Upper lobe of right lung (tissue), 1 donor: ENCODE measurements at regions not wholly inside any gene's neighbourhood (a gene's known extent, or its start where the extent isn't known, plus 50 kb on each side); places are given as distances from the start of the nearest gene placed in this dataset.

Source experiments
- ATAC-seq: fragments of 200-7000 bp; cut with Tn5 transposase; one replicate; pipeline ENCODE4 v1.9.1; 2020; ENCODE audit warnings: mild to moderate bottlenecking, moderate library complexity
- DNase-seq: peaks from one replicate; pipeline ENCODE4 v3.0.0-alpha.2; 2020
- H3K27ac ChIP-seq: fragments of 200-600 bp; one replicate; pipeline ENCODE4 v1.8.0; 2022
- H3K27me3 ChIP-seq: fragments of 200-600 bp; one replicate; pipeline ENCODE4 v1.8.0; 2022; ENCODE audit warnings: mild to moderate bottlenecking
- H3K36me3 ChIP-seq: fragments of 200-600 bp; one replicate; pipeline ENCODE4 v1.8.0; 2022
- H3K4me1 ChIP-seq: fragments of 200-600 bp; one replicate; pipeline ENCODE4 v1.8.0; 2022
- H3K4me3 ChIP-seq: fragments of 200-600 bp; one replicate; pipeline ENCODE4 v1.8.0; 2022; ENCODE audit warnings: mild to moderate bottlenecking
- H3K9me3 ChIP-seq: fragments of 200-600 bp; one replicate; pipeline ENCODE4 v1.8.0; 2022
- CTCF ChIP-seq: fragments of 200-600 bp; IDR thresholded peaks from one replicate; pipeline ENCODE4 v1.8.0; 2022; ENCODE audit warnings: antibody characterized with exemption
- intact Hi-C: fragments of 100-400 bp; cut with DNase I; formaldehyde crosslinking; loops from one replicate; pipeline ENCODE4 v1.11.0; 2022
- donor health status: DM: no; HTN: yes; CAD: no; lungs with severe emphysema.

- Histone ChIP-seq H3K9me3 (no peaks in the 10 kb centered on the region), H3K4me3 (no peak overlapping the region), H3K27me3 (no peaks in the 10 kb centered on the region), H3K27ac (no peak overlapping the region), H3K4me1 (no peaks in the 10 kb centered on the region), H3K36me3 (no peaks in the 10 kb centered on the region)
- DNase-seq (no peak), ATAC-seq (no peak)
- intact Hi-C loops, result no loop called here
- TF ChIP-seq CTCF, result no peak
These were observed 632.9 kb downstream of the MAFB start for GRCh38 chr20:40056171-40056570.

GRCh38 chr20:40055711-40056110, 633.3 kb downstream of the MAFB start:
- H3K4me1 ChIP-seq, result no peaks in the 10 kb centered on the region
- H3K27me3 ChIP-seq, result no peaks in the 10 kb centered on the region
- ATAC-seq (no peak), DNase-seq (no peak)
- H3K36me3 ChIP-seq, result no peaks in the 10 kb centered on the region
- no peak for TF ChIP-seq CTCF
- no peak overlapping the region for H3K27ac ChIP-seq
- intact Hi-C loops, result no loop called here
- H3K4me3 ChIP-seq, result no peak overlapping the region
- no peaks in the 10 kb centered on the region for H3K9me3 ChIP-seq

DNA sequence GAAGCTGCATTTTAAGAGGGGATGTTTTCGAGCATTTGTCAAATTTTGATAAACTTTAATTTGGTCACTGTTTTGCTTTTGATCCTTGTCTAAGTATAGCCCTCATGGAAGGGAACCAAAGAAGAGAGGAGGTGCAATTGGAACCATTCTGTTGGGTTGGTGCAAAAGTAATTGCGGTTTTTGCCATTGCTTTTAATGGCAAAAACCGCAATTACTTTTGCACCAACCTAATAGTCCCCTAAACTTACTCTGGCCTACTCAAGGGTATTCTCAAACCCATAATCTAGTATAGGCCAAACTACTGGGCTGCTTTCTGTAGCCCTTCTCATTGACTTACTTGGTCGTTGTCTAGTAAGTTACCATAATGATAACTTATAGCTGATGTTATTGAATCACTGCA, 634.7 kb downstream of the MAFB start:
- TF ChIP-seq CTCF, result no peak
- Histone ChIP-seq H3K4me1 (no peaks in the 10 kb centered on the region), H3K4me3 (no peak overlapping the region), H3K9me3 (no peaks in the 10 kb centered on the region), H3K27me3 (no peaks in the 10 kb centered on the region), H3K36me3 (no peaks in the 10 kb centered on the region), H3K27ac (no peak overlapping the region)
- intact Hi-C loops, result no loop called here
- DNase-seq, result no peak
- ATAC-seq, result no peak

DNA sequence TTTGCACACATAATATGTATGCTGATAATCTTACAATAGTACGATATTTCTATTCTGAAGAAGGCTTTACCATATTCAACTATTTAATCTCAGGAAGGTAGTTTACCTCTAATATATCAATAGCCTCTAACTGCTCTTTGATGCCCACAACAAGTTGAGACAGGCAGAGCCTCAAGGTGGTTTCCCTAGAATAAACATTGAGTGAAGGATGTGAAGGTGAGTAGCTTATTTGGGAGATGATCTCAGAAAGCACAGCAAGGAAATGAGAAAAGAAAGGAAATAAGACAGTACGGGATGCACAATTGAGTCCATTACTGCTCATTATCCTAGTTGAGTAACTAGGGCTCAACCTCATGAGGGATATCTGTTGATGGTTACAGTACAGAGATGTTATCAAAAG, 638.4 kb downstream of the MAFB start:
- Histone ChIP-seq H3K27me3 (no peaks in the 10 kb centered on the region), H3K9me3 (no peaks in the 10 kb centered on the region), H3K36me3 (no peaks in the 10 kb centered on the region), H3K4me1 (no peaks in the 10 kb centered on the region), H3K4me3 (no peak overlapping the region), H3K27ac (no peak overlapping the region)
- intact Hi-C loops, result no loop called here
- no peak for ATAC-seq
- no peak for DNase-seq
- TF ChIP-seq CTCF, result no peak

DNA sequence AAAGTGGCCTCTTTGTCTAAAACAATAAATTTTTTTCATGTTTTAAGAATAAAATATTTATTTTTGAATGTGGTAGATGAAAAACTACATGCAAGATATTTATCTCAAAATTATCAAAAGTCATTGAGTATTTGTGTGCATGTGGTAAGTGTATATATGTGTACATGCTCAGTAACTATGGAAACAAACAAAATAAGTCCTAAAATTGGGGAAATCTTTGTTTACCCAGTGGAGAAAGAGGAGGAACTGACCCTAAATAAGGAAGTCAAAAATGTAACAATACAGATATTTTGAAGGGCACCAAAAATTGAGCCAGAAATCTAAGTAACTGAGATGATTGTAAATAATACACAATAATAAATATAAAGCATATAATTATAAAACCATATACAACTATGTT, 639.2 kb downstream of the MAFB start:
- H3K36me3 ChIP-seq, result no peaks in the 10 kb centered on the region
- DNase-seq (no peak), ATAC-seq (no peak)
- intact Hi-C loops, result no loop called here
- no peaks in the 10 kb centered on the region for H3K4me1 ChIP-seq
- no peak overlapping the region for H3K27ac ChIP-seq
- no peaks in the 10 kb centered on the region for H3K9me3 ChIP-seq
- H3K4me3 ChIP-seq, result no peak overlapping the region
- H3K27me3 ChIP-seq, result no peaks in the 10 kb centered on the region
- no peak for TF ChIP-seq CTCF

GRCh38 chr20:40046703-40047102, 642.3 kb downstream of the MAFB start:
- no peak for TF ChIP-seq CTCF

More at GRCh38 chr20:40046703-40047102, 642.3 kb downstream of the MAFB start:
- DNase-seq (no peak), ATAC-seq (no peak)
- Histone ChIP-seq H3K27ac (no peak overlapping the region), H3K36me3 (no peaks in the 10 kb centered on the region), H3K4me1 (no peaks in the 10 kb centered on the region), H3K9me3 (no peaks in the 10 kb centered on the region), H3K27me3 (no peaks in the 10 kb centered on the region), H3K4me3 (no peak overlapping the region)
- intact Hi-C loops, result no loop called here
